ENCODE measurements at regions not wholly inside any gene's neighbourhood (a gene's known extent, or its start where the extent isn't known, plus 50 kb on each side); places are given as distances from the start of the nearest gene placed in this dataset.

GRCh38 chr20:11851646-11852045 lies 66.0 kb upstream of the BTBD3 start:
- Histone ChIP-seq H3K79me2 (ENCODE audit: insufficient read depth) (no peaks in the 10 kb centered on the region), H3K4me1 (ENCODE audit: control insufficient read depth in 1 of 2, insufficient read depth in 2 of 2, low read depth in 1 of 2, low read length in 1 of 2) (no peaks in the 10 kb centered on the region), H3F3A (replicated peaks; ENCODE audit: insufficient read depth) (no peaks in the 10 kb centered on the region), H3K9ac (no peak overlapping the region), H3K27ac (ENCODE audit: low read depth in 2 of 2, low read length in 1 of 2) (no peak overlapping the region), H3K27me3 (ENCODE audit: insufficient read depth) (no peaks in the 10 kb centered on the region), H3K9me2 (no peaks in the 10 kb centered on the region), H3K36me3 (replicated peaks in 1 of 2; ENCODE audit: control insufficient read depth in 1 of 2, insufficient read depth in 2 of 2, low read length in 1 of 2) (no peaks in the 10 kb centered on the region), H3K4me2 (no peak overlapping the region), H3K9me3 (no peaks in the 10 kb centered on the region), H3K4me3 (ENCODE audit: low read depth in 2 of 2, low read length in 1 of 2) (no peak overlapping the region), H2AFZ (ENCODE audit: low read depth) (no peak overlapping the region), H4K20me1 (ENCODE audit: insufficient read depth) (no peaks in the 10 kb centered on the region)
- 100% methylated on average over 1 of the region's 1 CpG for WGBS (ENCODE audit: low lambda C conversion rate)
- CTCF ChIA-PET: no interaction called here
- DNase-seq: no peak
- POLR2A ChIA-PET: no interaction called here
- TF ChIP-seq EZH2phosphoT487 (IDR thresholded peaks at IDR 0.05; ENCODE audit: borderline replicate concordance, low read depth): no peak

GRCh38 chr20:11852189-11852588 lies 65.5 kb upstream of the BTBD3 start:
- WGBS (ENCODE audit: low lambda C conversion rate): 36% methylated on average over 2 of the region's 2 CpGs

More at GRCh38 chr20:11852189-11852588, 65.5 kb upstream of the BTBD3 start:
- Histone ChIP-seq H3K9me3 (no peaks in the 10 kb centered on the region), H4K20me1 (ENCODE audit: insufficient read depth) (no peaks in the 10 kb centered on the region), H3K4me2 (no peak overlapping the region), H3K27ac (ENCODE audit: low read depth in 2 of 2, low read length in 1 of 2) (no peak overlapping the region), H3K27me3 (ENCODE audit: insufficient read depth) (no peaks in the 10 kb centered on the region), H3K9me2 (no peaks in the 10 kb centered on the region), H3F3A (replicated peaks; ENCODE audit: insufficient read depth) (no peaks in the 10 kb centered on the region), H3K4me3 (ENCODE audit: low read depth in 2 of 2, low read length in 1 of 2) (no peak overlapping the region), H3K79me2 (ENCODE audit: insufficient read depth) (no peaks in the 10 kb centered on the region), H2AFZ (ENCODE audit: low read depth) (no peak overlapping the region), H3K36me3 (replicated peaks in 1 of 2; ENCODE audit: control insufficient read depth in 1 of 2, insufficient read depth in 2 of 2, low read length in 1 of 2) (no peaks in the 10 kb centered on the region), H3K4me1 (ENCODE audit: control insufficient read depth in 1 of 2, insufficient read depth in 2 of 2, low read depth in 1 of 2, low read length in 1 of 2) (no peaks in the 10 kb centered on the region), H3K9ac (no peak overlapping the region)
- TF ChIP-seq FOSL2 (IDR thresholded peaks at IDR 0.05; ENCODE audit: borderline replicate concordance, low read depth) (no peak), RFX5 (IDR thresholded peaks at IDR 0.05; ENCODE audit: low read length) (no peak), FOXM1 (IDR thresholded peaks at IDR 0.05; ENCODE audit: low read depth) (no peak), NRF1 (IDR thresholded peaks at IDR 0.05; ENCODE audit: low read depth, low read length) (no peak), EP300 (IDR thresholded peaks at IDR 0.05; ENCODE audit: borderline replicate concordance in 1 of 2, low read depth in 1 of 2, low read length in 1 of 2) (no peak), MAX (IDR thresholded peaks at IDR 0.05; ENCODE audit: low read depth) (no peak), MXI1 (IDR thresholded peaks at IDR 0.05; ENCODE audit: low read depth, low read length) (no peak), CTCF (IDR thresholded peaks at IDR 0.05) (no peak), MEF2A (IDR thresholded peaks at IDR 0.05; ENCODE audit: borderline replicate concordance, low read depth) (no peak), REST (IDR thresholded peaks at IDR 0.05; ENCODE audit: low read depth, low read length) (no peak), POLR2AphosphoS5 (IDR thresholded peaks at IDR 0.05; ENCODE audit: low read depth, low read length) (no peak)
- TF ChIP-seq, protein P1, sequence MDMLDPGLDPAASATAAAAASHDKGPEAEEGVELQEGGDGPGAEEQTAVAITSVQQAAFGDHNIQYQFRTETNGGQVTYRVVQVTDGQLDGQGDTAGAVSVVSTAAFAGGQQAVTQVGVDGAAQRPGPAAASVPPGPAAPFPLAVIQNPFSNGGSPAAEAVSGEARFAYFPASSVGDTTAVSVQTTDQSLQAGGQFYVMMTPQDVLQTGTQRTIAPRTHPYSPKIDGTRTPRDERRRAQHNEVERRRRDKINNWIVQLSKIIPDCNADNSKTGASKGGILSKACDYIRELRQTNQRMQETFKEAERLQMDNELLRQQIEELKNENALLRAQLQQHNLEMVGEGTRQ (IDR thresholded peaks at IDR 0.05; ENCODE audit: borderline replicate concordance, low read depth, low read length): no peak
- TF ChIP-seq, protein P2, sequence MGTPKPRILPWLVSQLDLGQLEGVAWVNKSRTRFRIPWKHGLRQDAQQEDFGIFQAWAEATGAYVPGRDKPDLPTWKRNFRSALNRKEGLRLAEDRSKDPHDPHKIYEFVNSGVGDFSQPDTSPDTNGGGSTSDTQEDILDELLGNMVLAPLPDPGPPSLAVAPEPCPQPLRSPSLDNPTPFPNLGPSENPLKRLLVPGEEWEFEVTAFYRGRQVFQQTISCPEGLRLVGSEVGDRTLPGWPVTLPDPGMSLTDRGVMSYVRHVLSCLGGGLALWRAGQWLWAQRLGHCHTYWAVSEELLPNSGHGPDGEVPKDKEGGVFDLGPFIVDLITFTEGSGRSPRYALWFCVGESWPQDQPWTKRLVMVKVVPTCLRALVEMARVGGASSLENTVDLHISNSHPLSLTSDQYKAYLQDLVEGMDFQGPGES (IDR thresholded peaks at IDR 0.05; ENCODE audit: low read depth, low read length): no peak
- DNase-seq: no peak
- CTCF ChIA-PET: no interaction called here
- POLR2A ChIA-PET: no interaction called here
